ENCODE measurements at regions not wholly inside any gene's neighbourhood (a gene's known extent, or its start where the extent isn't known, plus 50 kb on each side); places are given as distances from the start of the nearest gene placed in this dataset.

- 71 to 81% methylated on average over 3 of the region's 3 CpGs for WGBS, 2 donors
- no peak for FAIRE-seq
- intact Hi-C loops (cut with DNase I) = no loop called here
- TF ChIP-seq, protein P1, sequence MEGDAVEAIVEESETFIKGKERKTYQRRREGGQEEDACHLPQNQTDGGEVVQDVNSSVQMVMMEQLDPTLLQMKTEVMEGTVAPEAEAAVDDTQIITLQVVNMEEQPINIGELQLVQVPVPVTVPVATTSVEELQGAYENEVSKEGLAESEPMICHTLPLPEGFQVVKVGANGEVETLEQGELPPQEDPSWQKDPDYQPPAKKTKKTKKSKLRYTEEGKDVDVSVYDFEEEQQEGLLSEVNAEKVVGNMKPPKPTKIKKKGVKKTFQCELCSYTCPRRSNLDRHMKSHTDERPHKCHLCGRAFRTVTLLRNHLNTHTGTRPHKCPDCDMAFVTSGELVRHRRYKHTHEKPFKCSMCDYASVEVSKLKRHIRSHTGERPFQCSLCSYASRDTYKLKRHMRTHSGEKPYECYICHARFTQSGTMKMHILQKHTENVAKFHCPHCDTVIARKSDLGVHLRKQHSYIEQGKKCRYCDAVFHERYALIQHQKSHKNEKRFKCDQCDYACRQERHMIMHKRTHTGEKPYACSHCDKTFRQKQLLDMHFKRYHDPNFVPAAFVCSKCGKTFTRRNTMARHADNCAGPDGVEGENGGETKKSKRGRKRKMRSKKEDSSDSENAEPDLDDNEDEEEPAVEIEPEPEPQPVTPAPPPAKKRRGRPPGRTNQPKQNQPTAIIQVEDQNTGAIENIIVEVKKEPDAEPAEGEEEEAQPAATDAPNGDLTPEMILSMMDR (IDR thresholded peaks at IDR 0.05) = no peak
- H3K9me3 ChIP-seq = no peaks in the 10 kb centered on the region
- ATAC-seq = no peak
- H3K4me1 ChIP-seq = no peaks in the 10 kb centered on the region
- no peaks in the 10 kb centered on the region for H3K27me3 ChIP-seq
- no peak overlapping the region for H3K27ac ChIP-seq
- H3K36me3 ChIP-seq = no peaks in the 10 kb centered on the region
- DNase-seq = no peak
- H3K4me3 ChIP-seq = no peak overlapping the region
Measured at GRCh38 chr6:22008248-22008836, 288.5 kb downstream of the PRL start.

GRCh38 chr6:22010102-22010501 lies 286.7 kb downstream of the PRL start:
- ATAC-seq (no peak), DNase-seq (no peak), FAIRE-seq (no peak)
- H3K36me3 ChIP-seq = no peaks in the 10 kb centered on the region
- TF ChIP-seq, protein P1 (IDR thresholded peaks at IDR 0.05) = no peak
- H3K4me1 ChIP-seq = no peaks in the 10 kb centered on the region
- no peaks in the 10 kb centered on the region for H3K9me3 ChIP-seq
- H3K4me3 ChIP-seq = no peak overlapping the region
- no peak overlapping the region for H3K27ac ChIP-seq
- H3K27me3 ChIP-seq = no peaks in the 10 kb centered on the region
- intact Hi-C loops (cut with DNase I) = no loop called here
- WGBS, 2 donors = 79 to 83% methylated on average over 3 of the region's 3 CpGs

DNA sequence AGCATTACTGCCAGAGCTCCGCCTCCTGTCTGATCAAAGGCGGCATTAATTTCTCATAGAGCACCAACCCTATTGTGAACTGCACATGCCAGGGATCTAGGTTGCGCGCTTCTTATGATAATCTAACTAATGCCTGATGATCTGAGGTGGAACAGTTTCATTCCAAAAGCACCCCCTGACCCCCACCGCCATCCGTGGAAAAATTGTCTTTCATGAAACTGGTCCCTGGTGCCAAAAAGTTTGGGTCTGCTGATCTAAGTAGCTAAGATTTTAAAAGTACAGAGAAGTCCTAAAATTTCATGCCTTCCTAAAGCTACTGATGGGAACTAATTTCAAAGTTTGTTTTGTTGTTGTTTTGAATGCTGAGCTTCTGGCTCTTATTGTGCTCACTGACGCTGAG lies 281.6 kb downstream of the PRL start:
- no peak for FAIRE-seq
- Histone ChIP-seq H3K4me1 (no peaks in the 10 kb centered on the region), H3K36me3 (no peaks in the 10 kb centered on the region), H3K4me3 (no peak overlapping the region), H3K9me3 (no peaks in the 10 kb centered on the region), H3K27me3 (no peaks in the 10 kb centered on the region), H3K27ac (no peak overlapping the region)
- intact Hi-C loops (cut with DNase I) = no loop called here
- no peak for DNase-seq
- TF ChIP-seq, protein P1 (IDR thresholded peaks at IDR 0.05) = no peak
- WGBS, 2 donors = 84 to 89% methylated on average over 7 of the region's 7 CpGs
- ATAC-seq = no peak

DNA sequence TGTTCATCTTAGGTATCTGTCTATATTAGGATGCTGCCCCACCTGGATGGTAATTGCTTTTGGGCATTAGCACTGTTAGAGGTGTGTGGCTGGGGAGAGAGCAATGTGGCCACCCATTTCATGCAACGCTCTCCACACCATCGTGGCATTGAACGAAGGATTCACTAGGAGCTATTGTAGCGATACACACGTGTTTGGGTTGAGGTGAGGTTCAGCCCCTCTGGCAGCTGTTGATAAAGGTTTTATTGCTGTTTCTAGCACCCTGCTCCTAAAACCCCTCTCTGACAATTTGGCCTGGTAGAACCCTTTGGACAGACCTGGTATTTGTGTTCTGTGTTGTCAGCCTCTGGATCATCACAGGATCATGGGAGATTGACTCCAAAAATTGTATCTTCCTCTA lies 280.9 kb downstream of the PRL start:
- no peaks in the 10 kb centered on the region for H3K4me1 ChIP-seq
- FAIRE-seq = no peak
- H3K36me3 ChIP-seq = no peaks in the 10 kb centered on the region
- intact Hi-C loops (cut with DNase I) = no loop called here
- no peaks in the 10 kb centered on the region for H3K27me3 ChIP-seq
- 85 to 88% methylated on average over 5 of the region's 5 CpGs for WGBS, 2 donors
- no peak overlapping the region for H3K27ac ChIP-seq
- no peak for DNase-seq
- no peaks in the 10 kb centered on the region for H3K9me3 ChIP-seq
- no peak for ATAC-seq
- H3K4me3 ChIP-seq = no peak overlapping the region
- TF ChIP-seq, protein P1 (IDR thresholded peaks at IDR 0.05) = no peak

DNA sequence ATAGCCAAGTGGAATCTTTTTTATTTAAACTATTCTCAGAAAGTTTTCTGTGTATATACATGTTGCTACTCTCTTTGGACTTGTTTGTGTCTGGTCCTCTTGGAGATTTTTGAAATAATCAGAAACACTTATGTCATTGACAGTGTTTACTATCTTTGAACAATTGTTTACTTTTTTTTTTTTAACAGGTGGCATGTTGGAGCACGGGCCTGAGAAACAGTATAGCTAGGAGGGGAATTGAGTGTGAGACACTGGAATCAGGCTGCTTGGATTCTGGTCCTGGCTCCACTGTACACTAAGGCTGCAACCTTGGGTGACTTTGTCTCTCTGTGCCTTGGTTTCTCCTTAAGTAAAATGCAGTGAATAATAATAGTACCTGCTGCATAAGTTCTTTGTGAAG lies 279.6 kb downstream of the PRL start:
- WGBS, 2 donors = 22% methylated on average over 1 of the region's 1 CpG
- ATAC-seq (no peak), DNase-seq (no peak), FAIRE-seq (no peak)
- H3K27me3 ChIP-seq = no peaks in the 10 kb centered on the region
- intact Hi-C loops (cut with DNase I) = no loop called here
- no peaks in the 10 kb centered on the region for H3K4me1 ChIP-seq
- H3K9me3 ChIP-seq = no peaks in the 10 kb centered on the region
- H3K27ac ChIP-seq = no peak overlapping the region
- no peaks in the 10 kb centered on the region for H3K36me3 ChIP-seq
- H3K4me3 ChIP-seq = no peak overlapping the region
- TF ChIP-seq, protein P1 (IDR thresholded peaks at IDR 0.05) = no peak
